ENCODE measurements at regions not wholly inside any gene's neighbourhood (a gene's known extent, or its start where the extent isn't known, plus 50 kb on each side); places are given as distances from the start of the nearest gene placed in this dataset.

- ATAC-seq (no peak), DNase-seq (ENCODE audit: low spot score) (no peak)
These were observed 53.8 kb upstream of the PSEN2 start for GRCh38 chr1:226816576-226816975.

- DNase-seq (ENCODE audit: low spot score) (no peak), ATAC-seq (peak; percentile 39)
These were observed 55.5 kb upstream of the PSEN2 start for GRCh38 chr1:226814751-226815537.

DNA sequence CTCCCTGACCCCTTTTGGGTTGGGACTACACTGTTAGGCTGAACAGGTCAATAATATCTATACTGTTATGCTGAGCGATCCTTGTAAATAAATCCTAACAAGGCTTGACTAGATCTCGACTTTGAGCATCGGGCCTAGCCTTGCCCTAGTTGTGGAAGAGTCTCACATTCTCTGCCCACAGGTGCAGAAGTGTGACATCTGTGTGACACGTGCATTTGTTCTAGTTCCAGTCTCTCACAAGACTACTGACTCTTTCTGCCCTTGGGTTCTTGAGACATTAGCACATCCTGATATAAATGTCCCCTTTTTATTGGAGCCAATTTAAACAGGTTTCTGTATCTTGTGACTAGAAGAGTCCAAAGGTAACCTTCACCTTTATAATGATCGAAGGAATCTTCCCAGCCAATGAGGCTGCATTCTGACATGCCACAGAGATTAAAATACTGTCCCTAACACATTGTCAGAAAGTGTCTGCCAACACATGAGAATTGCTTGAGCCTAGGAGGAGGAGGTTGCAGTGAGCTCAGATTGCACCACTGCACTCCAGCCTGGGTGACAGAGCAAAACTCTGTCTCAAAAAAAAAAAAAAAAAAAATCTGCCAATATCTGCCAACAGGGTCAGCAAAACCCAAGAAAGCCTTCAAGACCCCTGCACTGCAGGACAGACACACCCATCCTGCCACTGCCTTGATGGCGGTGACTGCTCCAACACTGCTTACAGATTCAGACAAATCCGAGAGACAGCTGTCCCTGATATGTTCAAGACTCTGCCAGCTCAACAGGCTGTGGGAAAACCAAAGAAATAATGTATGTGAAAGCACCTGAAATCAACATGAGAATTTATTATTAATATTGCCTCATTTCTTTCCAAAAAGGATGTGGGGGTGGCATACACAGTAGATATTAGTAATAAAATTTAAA lies 56.5 kb upstream of the PSEN2 start:
- DNase-seq (ENCODE audit: low spot score): no peak
- no peak for ATAC-seq

- ATAC-seq (no peak), DNase-seq (ENCODE audit: low spot score) (no peak)
These were observed 59.7 kb upstream of the PSEN2 start for GRCh38 chr1:226810681-226811080.

DNA sequence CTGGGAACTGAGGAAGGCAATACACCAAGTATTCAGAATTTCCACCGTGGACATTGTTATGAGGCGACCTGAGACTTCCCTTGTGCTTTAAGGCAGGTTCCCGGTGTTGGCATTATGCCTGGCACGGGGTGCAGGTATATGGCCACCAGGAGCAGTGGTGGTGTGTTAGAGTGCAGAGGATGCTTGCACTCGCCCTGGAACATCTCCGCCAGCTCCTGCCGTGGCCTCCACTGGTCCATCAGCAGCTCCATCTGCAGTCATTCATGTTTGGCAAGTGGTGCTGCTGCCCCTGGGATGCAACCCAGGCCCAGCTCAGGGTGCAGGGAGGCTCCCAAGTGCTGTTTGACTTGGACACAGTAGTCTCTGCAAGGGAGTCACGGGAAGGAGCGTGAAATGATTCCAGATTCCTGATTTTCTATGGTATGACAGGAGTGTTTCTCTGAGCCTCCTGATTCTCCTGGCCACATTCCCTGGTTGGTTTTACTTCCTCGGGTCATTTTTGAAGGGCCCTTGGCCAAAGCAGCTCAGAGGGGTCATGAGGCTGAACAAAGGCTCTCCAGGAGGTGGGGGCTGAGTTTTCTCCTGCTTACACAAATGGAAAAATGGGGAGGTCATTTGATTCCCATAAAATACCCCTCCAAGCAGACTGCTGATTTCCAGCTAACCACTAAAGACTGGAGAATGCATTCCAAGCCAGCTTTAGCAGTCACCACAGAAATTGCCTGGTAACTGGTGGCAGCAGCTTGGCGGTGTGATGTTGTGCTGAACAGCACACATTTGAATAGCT lies 60.4 kb upstream of the PSEN2 start:
- ATAC-seq (no peak), DNase-seq (ENCODE audit: low spot score) (no peak)

DNA sequence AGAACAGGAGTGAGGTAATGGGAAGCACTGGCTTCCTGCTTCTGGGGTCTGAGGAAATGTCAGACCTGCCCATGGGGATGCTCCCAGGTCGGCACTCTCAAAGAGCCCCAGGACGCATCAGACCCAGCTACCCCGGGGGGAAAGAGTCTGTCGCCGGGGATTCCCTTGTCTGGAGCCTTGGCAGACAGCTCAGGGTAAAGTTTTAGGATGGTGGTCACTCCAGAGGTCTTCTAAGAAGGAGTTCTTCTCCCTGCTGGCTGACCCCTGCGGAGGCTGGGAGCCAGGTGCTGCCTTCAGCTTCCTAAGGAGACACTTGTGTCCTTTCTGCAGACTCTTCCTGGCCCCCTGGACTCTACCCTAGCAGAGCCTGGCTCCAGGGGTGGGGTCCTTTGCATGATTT lies 61.9 kb upstream of the PSEN2 start:
- DNase-seq (ENCODE audit: low spot score): no peak
- ATAC-seq: no peak

GRCh38 chr1:226806988-226807387 lies 63.4 kb upstream of the PSEN2 start:
- no peak for DNase-seq (ENCODE audit: low spot score)
- no peak for ATAC-seq

GRCh38 chr1:226804907-226805759 lies 65.3 kb upstream of the PSEN2 start:
- ATAC-seq (no peak), DNase-seq (ENCODE audit: low spot score) (no peak)

- ATAC-seq: no peak
- no peak for DNase-seq (ENCODE audit: low spot score)
These were observed 61.8 kb upstream of the ITPKB start for GRCh38 chr1:226800763-226801380.

DNA sequence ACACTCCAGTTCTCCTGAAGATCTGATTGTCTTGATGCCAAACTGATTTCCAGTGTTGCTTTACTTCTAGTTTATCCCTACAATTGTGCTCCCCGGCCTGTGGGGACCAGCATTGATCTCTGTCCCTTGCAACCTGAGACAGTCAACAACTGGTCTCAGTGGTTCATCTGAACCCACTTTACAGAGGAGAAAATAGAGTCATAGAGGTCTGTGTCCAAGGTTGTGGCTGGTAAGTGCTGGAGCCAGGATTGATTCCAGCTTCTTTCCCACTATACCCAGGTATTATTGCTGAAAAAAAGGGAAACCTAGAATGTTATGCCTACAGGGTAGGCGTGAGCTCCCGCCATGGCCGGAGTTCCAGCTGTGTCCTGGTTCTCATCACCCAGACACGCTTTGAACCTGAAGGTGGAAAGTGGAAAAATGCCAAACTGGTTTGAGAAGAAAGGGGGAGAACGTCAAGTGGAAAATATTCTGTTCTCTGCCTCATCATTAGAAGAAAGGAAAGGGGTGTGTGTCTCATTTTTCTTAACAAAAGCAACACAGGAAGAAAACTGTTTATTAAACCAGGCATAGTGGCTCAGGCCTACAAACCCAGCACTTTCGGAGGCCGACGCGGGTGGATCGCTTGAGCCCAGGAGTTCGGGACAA lies 60.7 kb upstream of the ITPKB start:
- ATAC-seq: no peak
- no peak for DNase-seq (ENCODE audit: low spot score)

DNA sequence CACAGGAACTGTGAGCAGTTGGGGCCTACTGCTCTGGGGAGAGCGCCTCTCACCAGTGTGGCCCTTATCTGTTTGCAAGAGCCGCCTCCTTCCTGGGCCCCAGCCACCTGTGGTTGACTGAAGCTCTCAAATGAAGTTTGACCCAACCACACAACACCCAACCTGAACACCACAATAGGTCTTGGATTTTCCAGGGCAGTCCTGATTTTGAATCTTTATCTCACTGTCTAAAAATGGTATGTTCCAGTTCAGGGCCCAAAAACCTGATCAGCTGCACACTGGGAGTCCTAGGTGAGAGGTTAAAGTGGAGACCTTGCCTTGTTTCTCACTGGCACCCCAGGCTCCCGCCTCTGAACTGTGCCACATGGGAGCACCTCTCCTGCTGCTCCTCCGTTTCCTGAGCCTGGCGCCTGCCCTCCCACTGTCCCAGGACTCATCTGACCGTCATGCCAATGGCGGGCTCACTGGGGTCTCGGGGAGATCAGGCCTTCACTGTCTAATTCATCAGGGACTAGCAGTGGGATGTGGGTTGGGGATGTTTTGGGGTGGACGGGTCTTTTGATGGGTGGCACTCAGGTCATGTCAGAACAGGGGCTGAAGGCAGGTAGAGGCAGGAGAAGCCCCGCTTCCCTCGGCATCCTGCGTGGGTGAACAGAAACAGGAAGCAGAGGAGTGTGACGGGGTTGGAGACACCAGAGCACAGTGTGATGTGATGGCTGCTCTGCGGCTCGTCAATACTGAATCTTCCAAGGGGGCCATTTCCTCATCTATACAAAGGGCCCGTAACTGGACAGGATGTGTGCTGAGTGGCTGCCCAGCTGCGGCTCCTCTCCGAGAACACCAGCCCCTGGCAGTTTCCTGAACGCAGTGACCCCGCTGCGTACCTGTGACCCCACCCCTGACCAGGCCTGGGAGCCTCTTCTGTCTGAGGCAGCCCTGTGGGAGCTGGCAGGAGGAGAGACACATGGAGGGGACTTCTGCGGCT lies 59.6 kb upstream of the ITPKB start:
- ATAC-seq: no peak
- DNase-seq (ENCODE audit: low spot score): no peak

GRCh38 chr1:226797151-226797550 lies 58.1 kb upstream of the ITPKB start:
- DNase-seq (ENCODE audit: low spot score) (no peak), ATAC-seq (no peak)

DNA sequence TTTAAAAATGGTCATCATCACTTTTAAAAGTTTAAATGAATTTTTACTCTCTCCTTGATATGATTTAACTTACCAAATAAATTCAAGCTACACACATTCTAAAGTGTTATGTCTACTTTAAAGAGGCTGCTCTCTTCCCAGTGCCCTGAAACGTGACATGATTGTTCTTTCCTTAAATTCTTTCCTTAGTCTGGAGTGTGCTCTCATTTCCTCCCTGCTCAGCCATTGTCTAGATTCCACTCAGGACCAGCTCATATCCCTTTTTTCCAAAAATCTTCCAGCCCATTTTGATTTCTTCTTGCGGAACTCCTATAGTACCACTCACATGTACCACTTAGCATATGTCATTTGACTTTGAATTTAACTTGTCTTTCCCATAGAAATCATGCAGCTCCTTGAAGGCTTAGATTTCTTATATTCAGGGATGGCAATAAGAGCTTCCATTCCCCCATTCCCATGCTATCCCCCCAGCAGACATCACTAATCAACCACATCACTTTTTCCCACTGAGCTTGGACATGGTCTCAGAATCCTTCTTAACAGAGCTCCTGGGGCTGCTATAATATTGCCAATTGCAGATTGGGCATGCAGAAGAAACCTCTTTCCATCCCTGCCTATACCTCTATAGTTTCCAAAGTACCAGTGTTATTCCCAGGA lies 54.7 kb upstream of the ITPKB start:
- DNase-seq (ENCODE audit: low spot score) (no peak), ATAC-seq (no peak)

DNA sequence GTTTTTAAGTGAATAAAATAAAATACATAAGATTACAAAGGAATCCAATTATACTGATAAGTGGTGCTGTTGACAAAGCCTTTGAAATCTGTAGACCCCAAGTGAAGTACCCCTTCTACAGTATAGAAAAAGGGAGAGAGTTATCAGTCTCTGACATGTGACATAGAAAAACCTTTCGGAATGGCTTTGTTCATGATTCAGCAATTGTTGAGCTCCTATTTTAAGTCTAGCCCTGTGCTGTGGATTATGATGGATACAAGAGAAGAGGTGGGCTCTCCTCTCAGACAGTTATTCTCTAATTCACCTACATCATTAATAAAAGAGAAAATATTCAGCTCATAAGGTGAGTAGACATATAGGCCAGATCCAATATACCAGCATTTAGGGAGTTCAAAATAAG lies 53.3 kb upstream of the ITPKB start:
- ATAC-seq (no peak), DNase-seq (ENCODE audit: low spot score) (no peak)

DNA sequence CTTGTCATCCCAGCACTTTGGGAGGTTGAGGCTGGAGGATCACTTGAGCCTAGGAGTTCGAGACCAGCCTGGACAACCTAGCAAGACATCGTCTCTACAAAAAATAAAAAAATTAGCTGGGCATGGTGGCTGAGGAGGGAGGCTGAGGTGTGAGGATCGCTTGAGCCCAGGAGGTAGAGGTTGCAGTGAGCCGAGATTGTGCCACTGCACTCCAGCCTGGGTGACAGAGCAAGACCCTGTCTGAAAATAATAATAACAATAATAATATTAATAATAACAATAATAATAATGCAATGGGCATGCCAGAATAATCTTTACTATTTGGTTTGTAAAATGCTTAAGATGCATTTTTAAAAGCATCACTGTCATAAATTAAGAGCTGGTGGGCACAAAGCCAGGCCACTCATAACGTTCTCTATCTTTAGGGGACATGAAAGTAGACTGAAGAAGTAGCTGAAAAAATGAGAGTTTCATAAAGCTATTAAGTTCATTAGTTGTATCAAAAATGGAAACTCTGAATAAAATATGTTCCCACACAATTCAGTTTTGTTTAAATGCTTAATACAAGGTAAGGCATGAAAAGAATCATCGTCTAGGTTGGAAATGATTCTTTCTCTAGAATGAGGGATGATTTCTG lies 51.6 kb upstream of the ITPKB start:
- ATAC-seq: no peak
- DNase-seq (ENCODE audit: low spot score): no peak

DNA sequence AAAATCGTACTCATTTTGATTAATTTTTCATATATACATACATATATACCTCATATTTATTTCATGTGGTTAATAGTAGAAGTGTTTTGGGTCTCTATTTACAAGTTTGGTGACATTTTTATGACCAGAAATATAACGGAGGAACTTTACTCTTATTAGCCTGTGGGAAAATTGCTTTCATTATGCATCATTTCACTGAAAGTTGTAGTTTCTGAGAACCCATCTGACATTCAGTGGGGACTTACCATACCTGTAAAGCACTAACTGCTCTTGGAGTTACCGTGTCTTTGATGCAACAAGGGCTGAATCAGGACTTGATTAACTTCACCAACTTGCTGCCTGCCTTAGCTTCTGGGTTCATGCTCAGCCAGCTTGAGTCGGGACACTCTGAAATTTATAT lies 49.9 kb upstream of the ITPKB start:
- DNase-seq (ENCODE audit: low spot score) (no peak), ATAC-seq (no peak)
